Loucy (cell line): ENCODE measurements at regions not wholly inside any gene's neighbourhood (a gene's known extent, or its start where the extent isn't known, plus 50 kb on each side); places are given as distances from the start of the nearest gene placed in this dataset.

ENCODE experiments used
- H2AFZ ChIP-seq: fragments of 200-600 bp; sonication (generic); 2 replicates; pipeline ENCODE4 v1.6.0; 2016; ENCODE audit warnings: antibody characterized with exemption, mild to moderate bottlenecking, low read length, moderate library complexity
- H3F3A ChIP-seq: fragments of 200-600 bp; 2 replicates; pipeline ENCODE4 v1.6.0; 2016; ENCODE audit warnings: antibody characterized with exemption, low read depth, mild to moderate bottlenecking
- H3K27me3 ChIP-seq: fragments of 200-600 bp; sonication (generic); 2 replicates; pipeline ENCODE4 v1.6.1; 2014; ENCODE audit warnings: low read length, mild to moderate bottlenecking; ENCODE audit not compliant: insufficient read depth, poor library complexity, severe bottlenecking
- H3K36me3 ChIP-seq: fragments of 200-600 bp; sonication (generic); 2 replicates; pipeline ENCODE4 v1.6.1; 2016; ENCODE audit warnings: low read length; ENCODE audit not compliant: insufficient read depth
- H3K4me1 ChIP-seq: fragments of 200-600 bp; sonication (generic); 2 replicates; pipeline ENCODE4 v1.5.1; 2014; ENCODE audit warnings: low read length, mild to moderate bottlenecking; ENCODE audit not compliant: insufficient read depth, poor library complexity, severe bottlenecking
- H3K4me2 ChIP-seq: fragments of 200-600 bp; sonication (generic); 2 replicates; pipeline ENCODE4 v1.6.0; 2014; ENCODE audit warnings: antibody characterized with exemption, low read length, low read depth, mild to moderate bottlenecking; ENCODE audit not compliant: poor library complexity, severe bottlenecking
- H3K4me3 ChIP-seq: fragments of 200-600 bp; sonication (generic); 2 replicates; pipeline ENCODE4 v1.5.1; 2014; ENCODE audit warnings: low read length, mild to moderate bottlenecking, mixed read lengths; ENCODE audit not compliant: poor library complexity, severe bottlenecking
- H3K79me2 ChIP-seq: fragments of 200-600 bp; sonication (generic); 2 replicates; pipeline ENCODE4 v1.6.1; 2014; ENCODE audit warnings: low read length; ENCODE audit not compliant: insufficient read depth
- H3K9ac ChIP-seq: fragments of 200-600 bp; sonication (generic); 2 replicates; pipeline ENCODE4 v1.6.0; 2014; ENCODE audit warnings: mild to moderate bottlenecking, low read depth, low read length, moderate library complexity; ENCODE audit not compliant: poor library complexity, severe bottlenecking
- H3K9me2 ChIP-seq: fragments of 200-600 bp; sonication (generic); replicated peaks from 2 replicates; pipeline ENCODE4 v1.6.1; 2016; ENCODE audit warnings: low read depth, low read length, mixed read lengths
- H3K9me3 ChIP-seq: fragments of 200-600 bp; sonication (generic); 2 replicates; pipeline ENCODE4 v1.6.1; 2014; ENCODE audit warnings: mild to moderate bottlenecking, antibody characterized with exemption, low read length, low read depth; ENCODE audit not compliant: insufficient read depth
- H4K20me1 ChIP-seq: fragments of 200-600 bp; sonication (generic); 2 replicates; pipeline ENCODE4 v1.6.0; 2014; ENCODE audit warnings: antibody characterized with exemption, low read length, mild to moderate bottlenecking; ENCODE audit not compliant: insufficient read depth, poor library complexity, severe bottlenecking
- EZH2phosphoT487 ChIP-seq: fragments of 200-600 bp; IDR thresholded peaks from 2 replicates; pipeline ENCODE4 v1.6.1; 2018; ENCODE audit warnings: antibody characterized with exemption, mild to moderate bottlenecking, moderate library complexity, borderline replicate concordance
- TF ChIP-seq, protein P1 (sequence below): fragments of 200-600 bp; sonication (generic); conservative IDR thresholded peaks from 2 replicates; pipeline ENCODE4 v1.5.1; 2014; ENCODE audit warnings: mild to moderate bottlenecking, antibody characterized with exemption, low read length

DNA sequence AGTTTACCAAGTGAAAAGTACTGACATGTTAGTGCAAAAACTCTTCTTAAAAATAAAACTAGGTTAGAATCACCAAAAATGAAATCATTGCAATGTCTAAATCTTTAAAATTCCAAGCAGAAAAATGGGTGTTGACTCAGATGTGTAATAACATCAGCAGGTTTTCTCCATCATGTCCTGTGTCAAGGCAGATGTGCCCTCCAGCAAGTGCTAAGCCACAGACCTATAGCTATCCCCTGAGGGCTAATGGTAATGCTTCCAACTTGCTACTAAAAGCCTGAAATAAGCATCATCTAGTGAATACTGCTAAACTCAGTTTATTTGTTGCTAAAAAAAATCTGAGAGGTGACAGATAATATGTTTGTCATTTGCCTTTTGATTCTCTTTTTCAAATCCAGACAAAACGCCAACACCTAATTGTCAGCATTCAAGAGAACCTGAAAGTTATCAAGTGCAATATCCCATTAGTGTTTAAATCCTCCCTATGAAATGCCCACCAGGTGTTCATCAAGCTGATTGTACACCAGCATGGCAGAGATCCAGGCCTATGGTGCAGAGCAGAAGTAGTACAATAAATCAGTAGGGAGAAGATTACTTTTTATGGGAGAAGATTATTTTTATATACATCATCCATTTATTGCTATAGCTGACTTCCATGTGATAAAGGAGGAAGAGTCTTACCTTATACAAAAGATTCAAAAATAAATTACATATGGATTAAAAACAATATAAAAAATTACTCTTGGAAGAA, 55.1 kb upstream of the SYT9 start:
- Histone ChIP-seq H3K9me3 (no peaks in the 10 kb centered on the region), H3K79me2 (no peaks in the 10 kb centered on the region), H4K20me1 (no peaks in the 10 kb centered on the region), H3F3A (no peaks in the 10 kb centered on the region), H3K4me1 (no peaks in the 10 kb centered on the region), H3K9me2 (no peaks in the 10 kb centered on the region), H2AFZ (no peak overlapping the region), H3K4me3 (no peak overlapping the region), H3K4me2 (no peak overlapping the region), H3K27me3 (no peaks in the 10 kb centered on the region), H3K9ac (no peak overlapping the region), H3K36me3 (no peaks in the 10 kb centered on the region)
- TF ChIP-seq EZH2phosphoT487, result no peak
- TF ChIP-seq, protein P1, sequence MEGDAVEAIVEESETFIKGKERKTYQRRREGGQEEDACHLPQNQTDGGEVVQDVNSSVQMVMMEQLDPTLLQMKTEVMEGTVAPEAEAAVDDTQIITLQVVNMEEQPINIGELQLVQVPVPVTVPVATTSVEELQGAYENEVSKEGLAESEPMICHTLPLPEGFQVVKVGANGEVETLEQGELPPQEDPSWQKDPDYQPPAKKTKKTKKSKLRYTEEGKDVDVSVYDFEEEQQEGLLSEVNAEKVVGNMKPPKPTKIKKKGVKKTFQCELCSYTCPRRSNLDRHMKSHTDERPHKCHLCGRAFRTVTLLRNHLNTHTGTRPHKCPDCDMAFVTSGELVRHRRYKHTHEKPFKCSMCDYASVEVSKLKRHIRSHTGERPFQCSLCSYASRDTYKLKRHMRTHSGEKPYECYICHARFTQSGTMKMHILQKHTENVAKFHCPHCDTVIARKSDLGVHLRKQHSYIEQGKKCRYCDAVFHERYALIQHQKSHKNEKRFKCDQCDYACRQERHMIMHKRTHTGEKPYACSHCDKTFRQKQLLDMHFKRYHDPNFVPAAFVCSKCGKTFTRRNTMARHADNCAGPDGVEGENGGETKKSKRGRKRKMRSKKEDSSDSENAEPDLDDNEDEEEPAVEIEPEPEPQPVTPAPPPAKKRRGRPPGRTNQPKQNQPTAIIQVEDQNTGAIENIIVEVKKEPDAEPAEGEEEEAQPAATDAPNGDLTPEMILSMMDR, result no peak

DNA sequence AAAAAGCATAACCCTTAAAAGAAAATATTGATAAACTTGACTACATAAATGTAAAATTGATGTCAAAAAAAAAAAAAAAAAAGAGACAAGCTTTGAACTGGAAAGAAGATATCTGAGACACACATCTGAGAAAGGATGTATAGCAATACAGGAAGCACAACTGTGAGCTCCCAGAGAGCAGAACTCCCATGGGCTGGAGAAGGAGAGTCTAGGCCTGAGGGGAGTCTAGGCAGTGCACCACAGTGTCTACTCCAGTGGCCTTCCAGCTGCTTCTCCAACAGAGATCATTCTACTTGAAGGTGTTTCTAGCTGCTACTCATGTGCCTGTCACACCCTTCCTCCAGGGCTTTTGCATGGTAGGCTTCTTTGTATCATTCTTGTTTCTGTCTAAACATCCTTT, 54.2 kb upstream of the SYT9 start:
- Histone ChIP-seq H3K4me1 (no peaks in the 10 kb centered on the region), H3K9me3 (no peaks in the 10 kb centered on the region), H3K79me2 (no peaks in the 10 kb centered on the region), H4K20me1 (no peaks in the 10 kb centered on the region), H3K9ac (no peak overlapping the region), H3K4me2 (no peak overlapping the region), H3K9me2 (no peaks in the 10 kb centered on the region), H3K4me3 (no peak overlapping the region), H3K36me3 (no peaks in the 10 kb centered on the region), H2AFZ (no peak overlapping the region), H3F3A (no peaks in the 10 kb centered on the region), H3K27me3 (no peaks in the 10 kb centered on the region)
- TF ChIP-seq, protein P1, result no peak
- no peak for TF ChIP-seq EZH2phosphoT487
